Right lobe of liver (tissue), 4 donors: ENCODE measurements at regions not wholly inside any gene's neighbourhood (a gene's known extent, or its start where the extent isn't known, plus 50 kb on each side); places are given as distances from the start of the nearest gene placed in this dataset.

ENCODE experiments used
- CTCF ChIP-seq, 4 donors: fragments of 200-600 bp in 3 of 4; fragments of 450-650 bp in 1 of 4; IDR thresholded peaks; one replicate each; pipeline versions ENCODE4 v1.5.1 to v1.8.0; 2016 to 2022; ENCODE audit warnings: antibody characterized with exemption in 4 of 4, mild to moderate bottlenecking in 2 of 4
- POLR2A ChIP-seq: fragments of 450-650 bp; IDR thresholded peaks from one replicate; pipeline ENCODE4 v1.6.1; 2017; ENCODE audit warnings: antibody characterized with exemption, mild to moderate bottlenecking
- donor health status: DM: no; HTN: no; CAD: no.
- donor health status: DM: no; HTN: no; CAD: no.
- donor health status: DM: no; HTN: yes; CAD: no.

DNA sequence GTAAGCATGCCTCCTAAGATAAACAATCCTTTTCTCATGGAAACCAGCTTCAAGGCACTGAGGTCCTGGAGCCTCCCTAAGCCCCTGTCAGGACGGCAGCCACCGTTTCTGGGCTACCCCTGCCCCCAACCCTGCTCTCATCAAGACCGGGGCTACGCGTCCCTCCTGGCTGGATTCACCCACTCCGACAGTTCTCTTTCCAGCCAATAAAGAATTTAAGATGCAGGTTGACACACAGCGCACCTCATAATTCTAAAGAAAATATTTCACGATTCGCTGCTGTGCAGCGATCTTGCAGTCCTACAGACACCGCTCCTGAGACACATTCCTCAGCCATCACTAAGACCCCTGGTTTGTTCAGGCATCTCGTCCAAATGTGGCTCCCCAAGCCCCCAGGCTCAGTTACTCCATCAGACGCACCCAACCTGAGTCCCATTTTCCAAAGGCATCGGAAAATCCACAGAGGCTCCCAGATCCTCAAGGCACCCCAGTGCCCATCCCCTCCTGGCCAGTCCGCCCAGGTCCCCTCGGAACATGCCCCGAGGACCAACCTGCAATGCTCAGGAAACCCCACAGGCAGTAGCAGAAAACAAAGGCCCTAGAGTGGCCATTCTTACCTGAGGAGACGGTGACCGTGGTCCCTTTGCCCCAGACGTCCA, 336.3 kb downstream of the TMEM121 start:
- TF ChIP-seq CTCF (IDR thresholded peaks at IDR 0.05) (no peak), POLR2A (no peak)
